Lower lobe of right lung (tissue), 2 donors: ENCODE measurements at regions not wholly inside any gene's neighbourhood (a gene's known extent, or its start where the extent isn't known, plus 50 kb on each side); places are given as distances from the start of the nearest gene placed in this dataset.

Experiments
- ATAC-seq, 2 donors: fragments of 200-7000 bp; cut with Tn5 transposase; one replicate each; pipeline ENCODE4 v1.9.1; 2020 to 2022; ENCODE audit warnings: mild to moderate bottlenecking in 2 of 2, moderate library complexity in 2 of 2
- DNase-seq: peaks from one replicate; pipeline ENCODE4 v3.0.0-alpha.2; 2020
- H3K27ac ChIP-seq: fragments of 200-600 bp; one replicate; pipeline ENCODE4 v1.8.0; 2022
- H3K27me3 ChIP-seq: fragments of 200-600 bp; one replicate; pipeline ENCODE4 v1.8.0; 2022; ENCODE audit warnings: low read depth
- H3K36me3 ChIP-seq: fragments of 200-600 bp; one replicate; pipeline ENCODE4 v1.8.0; 2022; ENCODE audit warnings: mild to moderate bottlenecking
- H3K4me1 ChIP-seq: fragments of 200-600 bp; one replicate; pipeline ENCODE4 v1.8.0; 2022
- H3K4me3 ChIP-seq: fragments of 200-600 bp; one replicate; pipeline ENCODE4 v1.8.0; 2022; ENCODE audit warnings: mild to moderate bottlenecking
- H3K9me3 ChIP-seq: fragments of 200-600 bp; one replicate; pipeline ENCODE4 v1.8.0; 2022
- CTCF ChIP-seq: fragments of 200-600 bp; IDR thresholded peaks from one replicate; pipeline ENCODE4 v1.8.0; 2022; ENCODE audit warnings: antibody characterized with exemption, mild to moderate bottlenecking
- intact Hi-C: fragments of 100-400 bp; cut with DNase I; formaldehyde crosslinking; loops from one replicate; pipeline ENCODE4 v1.11.0; 2022
- donor health status: DM: no; HTN: yes; CAD: no; lungs with severe emphysema.

- Histone ChIP-seq H3K9me3 (no peaks in the 10 kb centered on the region), H3K4me3 (no peak overlapping the region), H3K27me3 (no peaks in the 10 kb centered on the region), H3K27ac (no peak overlapping the region), H3K36me3 (no peaks in the 10 kb centered on the region), H3K4me1 (no peaks in the 10 kb centered on the region)
- TF ChIP-seq CTCF, result no peak
- intact Hi-C loops, result loop anchor here (10.0 kb wide), 1 partner anchor 1222 kb away; no protein-coding TSS in a partner anchor
- DNase-seq (no peak), ATAC-seq (no peak)
Observed at GRCh38 chrX:20522420-20522819, 255.7 kb upstream of the RPS6KA3 start.

- TF ChIP-seq CTCF, result no peak
- no peak overlapping the region for H3K27ac ChIP-seq
- DNase-seq (no peak), ATAC-seq (no peak)
- no peaks in the 10 kb centered on the region for H3K9me3 ChIP-seq
- H3K4me3 ChIP-seq, result no peak overlapping the region
- intact Hi-C loops, result loop anchor here (10.0 kb wide), 1 partner anchor 1224 kb away; no protein-coding TSS in a partner anchor
- H3K36me3 ChIP-seq, result no peaks in the 10 kb centered on the region
- no peaks in the 10 kb centered on the region for H3K4me1 ChIP-seq
- H3K27me3 ChIP-seq, result no peaks in the 10 kb centered on the region
Observed at GRCh38 chrX:20521222-20521621, 254.5 kb upstream of the RPS6KA3 start.

- no peak overlapping the region for H3K4me3 ChIP-seq
- DNase-seq (no peak), ATAC-seq (no peak)
- no peak for TF ChIP-seq CTCF
- no peaks in the 10 kb centered on the region for H3K4me1 ChIP-seq
- no peaks in the 10 kb centered on the region for H3K27me3 ChIP-seq
- no peaks in the 10 kb centered on the region for H3K9me3 ChIP-seq
- no peak overlapping the region for H3K27ac ChIP-seq
- H3K36me3 ChIP-seq, result no peaks in the 10 kb centered on the region
- intact Hi-C loops, result loop anchor here (10.0 kb wide), 1 partner anchor 1225 kb away; no protein-coding TSS in a partner anchor
Observed at GRCh38 chrX:20519826-20520225, 253.1 kb upstream of the RPS6KA3 start.

GRCh38 chrX:20519146-20519545 is 252.4 kb upstream of the RPS6KA3 start:
- intact Hi-C loops, result no loop called here
- Histone ChIP-seq H3K4me3 (no peak overlapping the region), H3K36me3 (no peaks in the 10 kb centered on the region), H3K27me3 (no peaks in the 10 kb centered on the region), H3K4me1 (no peaks in the 10 kb centered on the region), H3K27ac (no peak overlapping the region), H3K9me3 (no peaks in the 10 kb centered on the region)
- no peak for TF ChIP-seq CTCF
- ATAC-seq (no peak), DNase-seq (no peak)

- Histone ChIP-seq H3K36me3 (no peaks in the 10 kb centered on the region), H3K9me3 (no peaks in the 10 kb centered on the region), H3K27ac (no peak overlapping the region), H3K27me3 (no peaks in the 10 kb centered on the region), H3K4me1 (no peaks in the 10 kb centered on the region), H3K4me3 (no peak overlapping the region)
- DNase-seq (no peak), ATAC-seq (no peak)
- no peak for TF ChIP-seq CTCF
- intact Hi-C loops, result no loop called here
Observed at GRCh38 chrX:20517565-20517964, 250.9 kb upstream of the RPS6KA3 start.
